NOMO-1 treated with DMSO at 0.1 percent for 48 hours (cell line): ENCODE measurements at regions not wholly inside any gene's neighbourhood (a gene's known extent, or its start where the extent isn't known, plus 50 kb on each side); places are given as distances from the start of the nearest gene placed in this dataset.

Experiments used
- DNase-seq: peaks from one replicate; lab custom pipeline; 2025; ENCODE audit not compliant: unreplicated experiment; lab: John Stamatoyannopoulos, UW

DNA sequence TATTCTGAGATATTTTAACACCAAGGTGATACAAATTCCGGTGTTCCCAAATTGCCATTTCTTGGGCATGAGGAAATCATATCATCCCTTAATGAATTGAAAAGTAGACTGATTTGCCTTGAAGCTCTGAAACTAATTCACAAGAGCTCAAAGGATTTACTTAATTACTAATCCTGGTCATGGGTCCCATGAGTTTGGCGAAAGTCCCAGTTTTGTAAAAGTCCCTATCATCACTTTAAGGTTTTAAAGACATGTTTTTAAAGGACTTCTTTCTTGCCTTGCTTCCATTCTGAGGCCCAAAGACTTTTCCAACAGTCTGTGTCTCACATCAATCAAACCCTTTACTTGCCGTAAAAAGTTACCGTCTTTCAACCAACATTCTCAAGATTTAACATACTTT, 377.9 kb downstream of the DNAJB9 start:
- no peak for DNase-seq

DNA sequence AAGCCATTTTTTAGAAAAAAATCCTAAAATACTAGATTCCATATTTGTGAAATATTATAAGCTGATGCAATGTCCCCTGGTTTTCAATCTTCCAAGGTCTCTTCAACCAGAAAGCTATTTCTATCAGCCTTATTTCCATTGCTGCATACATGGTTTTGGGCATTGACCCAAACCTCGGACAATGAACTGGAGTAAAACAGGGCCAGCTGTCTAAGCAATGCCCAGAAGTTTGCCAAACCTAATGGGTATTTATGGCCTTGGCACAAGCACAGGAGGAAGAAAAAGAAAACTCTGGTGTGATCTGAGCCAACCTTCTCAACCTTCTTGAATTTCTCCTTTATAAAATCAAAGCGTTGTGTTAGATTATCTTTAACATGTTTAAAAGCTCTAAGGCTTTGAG, 402.3 kb downstream of the DNAJB9 start:
- no peak for DNase-seq

DNA sequence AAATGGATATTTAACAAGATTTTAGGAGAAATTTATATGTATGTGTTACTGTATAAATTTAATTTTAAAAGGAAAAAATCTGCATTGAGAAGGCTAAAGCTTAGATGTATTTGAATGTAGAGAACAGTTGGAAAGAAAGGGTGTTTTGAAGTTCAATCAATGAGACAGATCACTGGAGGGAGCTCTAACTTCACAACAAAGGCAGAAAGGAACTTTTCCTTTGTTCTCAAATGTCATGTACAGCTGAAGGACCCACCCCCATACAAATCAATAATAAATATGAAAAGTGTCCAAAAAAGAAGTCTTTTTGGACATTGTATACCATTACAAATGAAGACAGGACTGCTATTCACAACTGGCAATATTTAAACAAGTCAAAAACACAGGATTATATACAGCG, 403.4 kb downstream of the DNAJB9 start:
- no peak for DNase-seq

DNA sequence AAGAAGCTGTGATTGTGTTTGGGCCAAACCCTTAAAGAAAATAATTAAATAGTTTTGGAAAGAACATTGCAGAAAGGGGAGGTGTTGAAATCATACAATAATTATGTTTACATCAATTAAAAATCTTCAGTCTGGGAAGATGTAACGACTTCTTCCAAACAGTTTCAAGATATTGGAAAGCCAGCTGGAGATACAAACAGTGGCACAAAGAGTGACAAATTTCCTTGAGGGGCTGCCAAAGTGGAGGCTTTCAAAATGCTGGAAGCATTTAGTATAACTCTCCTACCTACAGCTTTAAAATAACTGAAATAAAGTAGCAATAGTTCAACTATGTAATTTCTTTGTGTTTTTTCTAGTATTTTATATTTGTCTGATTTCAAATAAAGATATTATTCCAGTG, 405.0 kb downstream of the DNAJB9 start:
- no peak for DNase-seq

DNA sequence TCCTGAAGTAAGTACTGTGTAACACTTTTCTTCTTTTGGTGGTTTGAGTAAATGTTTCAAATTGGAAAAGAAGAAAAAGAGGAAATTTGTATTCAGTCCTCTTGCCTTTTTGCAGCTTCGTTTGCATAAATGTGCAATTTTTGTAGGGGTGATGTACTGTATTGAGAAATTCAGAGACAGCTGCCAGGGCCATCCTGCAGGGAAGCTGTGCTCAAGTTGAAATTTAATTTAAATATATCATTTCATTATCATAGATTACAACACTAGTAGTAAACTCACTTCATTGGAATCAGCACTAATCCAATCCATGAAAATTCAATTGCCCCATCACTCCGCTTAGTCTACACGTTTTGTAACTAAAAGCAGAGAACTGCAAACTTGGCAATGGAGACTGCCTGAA, 415.4 kb downstream of the DNAJB9 start:
- DNase-seq, result no peak

DNA sequence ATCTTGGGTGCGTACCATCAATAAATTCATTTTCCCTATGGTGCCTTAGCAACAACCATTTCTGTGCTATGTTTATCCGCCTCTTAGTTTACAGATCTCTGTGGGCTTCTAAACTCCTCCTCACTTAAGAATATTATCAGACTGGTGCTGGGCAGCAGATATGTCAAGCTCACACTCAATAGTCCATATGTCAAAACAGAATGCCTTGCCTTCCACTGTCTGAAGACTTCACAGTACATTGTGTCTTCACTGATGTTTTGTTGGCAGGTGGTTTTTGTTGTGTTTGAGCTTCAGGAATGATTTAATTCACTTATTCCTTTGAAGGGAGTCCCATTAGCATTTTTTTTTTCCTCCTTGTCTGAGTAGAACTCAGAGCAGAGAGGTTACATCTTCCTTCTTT, 419.6 kb downstream of the DNAJB9 start:
- no peak for DNase-seq

DNA sequence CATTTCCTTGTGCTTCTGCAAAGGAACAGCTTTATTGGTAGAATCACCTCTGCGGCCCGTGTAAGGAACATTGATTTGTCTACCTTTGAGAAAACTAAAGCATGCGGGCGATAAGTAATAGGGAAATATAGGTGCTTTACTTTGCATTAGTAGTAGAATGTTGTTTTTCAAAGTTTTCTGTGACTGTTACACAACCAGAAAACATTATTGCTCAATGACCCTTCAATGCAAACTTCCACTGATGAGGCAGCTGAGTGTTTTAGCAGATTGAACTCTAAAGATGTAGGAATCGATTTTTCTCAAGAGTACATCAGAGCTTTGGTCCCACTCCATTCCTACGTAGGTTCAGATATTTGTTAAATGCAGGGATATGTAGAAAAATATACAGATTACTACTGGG, 427.8 kb downstream of the DNAJB9 start:
- DNase-seq, result no peak

DNA sequence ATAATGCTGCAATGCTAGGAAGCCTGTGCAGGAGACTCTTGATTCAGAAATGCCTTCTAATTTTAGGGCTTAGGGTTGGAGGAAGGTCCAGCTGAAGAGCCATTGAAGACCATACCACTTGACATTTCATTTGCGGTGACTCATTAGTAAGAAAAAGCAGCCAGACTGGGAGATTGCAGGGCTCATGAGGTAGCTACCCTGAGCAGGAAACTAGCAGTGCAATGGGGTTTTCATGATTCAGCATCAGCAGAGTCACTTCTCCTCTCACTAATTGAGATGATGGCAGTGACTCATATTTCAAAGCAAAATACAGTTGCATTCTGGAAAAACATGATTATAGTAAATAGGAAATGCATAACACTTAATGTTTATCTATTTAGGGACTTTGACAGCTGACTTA, 434.1 kb downstream of the DNAJB9 start:
- DNase-seq, result no peak

DNA sequence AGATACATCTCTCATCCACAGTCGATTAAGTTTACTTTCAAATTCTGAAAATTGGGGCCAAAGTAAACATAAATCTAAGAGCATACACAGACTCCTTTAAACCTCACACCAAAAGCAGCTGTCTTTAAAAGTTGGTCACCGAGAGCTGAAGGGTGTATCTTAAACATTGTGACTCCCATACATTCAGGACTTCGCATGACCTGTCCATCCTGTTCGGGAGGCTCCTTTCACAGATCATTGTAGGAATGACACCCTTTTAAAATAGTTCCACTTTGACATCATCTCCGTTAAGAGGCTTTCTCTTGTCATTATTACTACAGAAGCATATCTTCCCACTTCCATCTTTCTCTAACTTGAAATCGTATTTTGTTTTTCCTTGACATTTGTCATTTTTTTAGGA, 440.0 kb downstream of the DNAJB9 start:
- DNase-seq, result no peak

DNA sequence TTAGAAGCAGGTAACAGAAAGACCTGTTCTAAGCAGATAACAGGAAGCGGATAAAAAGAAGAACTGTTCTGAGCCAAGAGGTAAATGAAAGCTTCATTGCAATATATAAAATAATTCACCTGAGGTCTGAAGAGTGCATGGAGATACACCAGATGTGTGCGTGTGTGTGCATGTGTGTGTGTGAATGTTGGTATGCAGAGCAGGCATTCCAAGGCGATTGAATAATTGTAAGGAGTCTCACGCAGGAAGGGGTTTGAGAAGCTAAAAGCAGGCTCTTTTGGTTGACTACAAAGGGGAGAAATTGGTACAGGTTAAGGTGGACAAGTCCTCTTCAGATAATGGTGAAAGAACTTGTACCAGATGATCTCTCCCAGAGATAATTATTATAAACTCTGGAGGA, 450.6 kb downstream of the DNAJB9 start:
- DNase-seq, result no peak

DNA sequence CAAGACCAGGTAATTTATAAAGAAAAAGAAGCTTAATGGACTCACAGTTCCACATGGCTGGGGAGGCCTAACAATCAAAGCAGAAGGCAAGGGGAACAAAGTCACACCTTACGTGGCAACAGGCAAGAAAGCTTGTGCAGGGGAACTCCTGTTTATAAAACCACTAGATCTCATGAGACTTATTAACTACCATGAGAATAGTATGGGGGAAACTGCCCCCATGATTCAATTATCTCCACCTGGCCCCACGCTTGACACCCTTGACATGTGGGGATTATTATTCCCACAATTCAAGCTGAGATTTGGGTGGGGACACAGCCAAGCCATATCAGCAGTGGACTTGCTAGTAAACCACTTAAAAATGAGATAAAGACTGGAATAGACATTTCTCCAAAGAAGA, 451.7 kb downstream of the DNAJB9 start:
- DNase-seq, result no peak

DNA sequence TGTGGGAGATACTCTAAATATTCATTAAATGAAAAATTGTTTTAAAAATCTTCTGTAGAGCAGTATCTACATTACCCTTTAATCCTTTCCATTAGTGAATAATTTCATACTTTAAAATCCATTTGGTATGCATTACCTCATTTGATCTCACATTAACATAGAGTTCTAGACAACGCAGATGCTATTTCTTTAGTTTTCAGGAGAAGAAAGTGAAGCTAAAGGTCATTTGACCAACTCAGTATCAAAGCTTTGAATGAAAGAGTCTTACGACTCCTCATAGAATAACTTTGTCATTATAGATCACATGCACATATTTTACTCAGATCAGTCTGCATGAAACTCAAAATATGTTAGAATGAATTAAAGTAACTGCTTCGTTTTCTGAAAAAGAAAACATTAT, 460.2 kb downstream of the DNAJB9 start:
- DNase-seq, result no peak

DNA sequence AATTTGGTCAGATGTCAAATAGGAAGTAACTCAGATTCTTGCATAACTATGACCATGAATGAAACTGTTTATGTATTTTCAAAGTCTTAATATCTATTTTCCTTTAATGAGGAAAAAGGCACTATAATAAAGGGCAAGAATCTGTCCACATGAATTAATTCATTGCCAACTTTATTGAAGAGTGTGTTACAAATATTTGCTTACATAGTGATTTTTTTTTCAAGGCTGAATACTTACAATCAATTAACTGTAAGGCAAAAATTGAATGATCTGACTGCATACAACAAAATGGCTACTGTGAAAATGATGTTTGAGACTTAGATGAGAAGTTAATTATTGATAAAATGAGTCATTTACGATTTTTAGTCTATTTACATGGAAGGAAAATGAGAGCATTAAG, 475.0 kb downstream of the DNAJB9 start:
- DNase-seq, result no peak

DNA sequence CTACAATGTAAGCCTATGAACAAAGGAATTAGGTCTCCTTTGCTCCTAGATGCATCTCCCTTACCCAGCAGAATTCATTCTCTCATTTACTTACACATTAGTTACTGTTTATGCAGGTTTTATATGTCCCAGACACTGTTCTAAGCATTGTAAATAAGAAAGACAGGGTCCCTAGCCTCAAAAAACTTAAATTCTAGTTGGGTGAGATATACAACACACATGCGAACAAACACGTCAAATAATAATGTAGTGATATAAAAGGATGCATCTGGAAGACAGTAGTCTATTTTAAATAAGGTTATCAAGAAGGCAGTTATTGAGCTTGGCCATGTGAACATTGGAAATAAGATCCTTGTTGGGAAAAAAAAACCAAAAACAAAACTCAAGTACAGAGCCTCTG, 479.7 kb downstream of the DNAJB9 start:
- DNase-seq, result no peak

DNA sequence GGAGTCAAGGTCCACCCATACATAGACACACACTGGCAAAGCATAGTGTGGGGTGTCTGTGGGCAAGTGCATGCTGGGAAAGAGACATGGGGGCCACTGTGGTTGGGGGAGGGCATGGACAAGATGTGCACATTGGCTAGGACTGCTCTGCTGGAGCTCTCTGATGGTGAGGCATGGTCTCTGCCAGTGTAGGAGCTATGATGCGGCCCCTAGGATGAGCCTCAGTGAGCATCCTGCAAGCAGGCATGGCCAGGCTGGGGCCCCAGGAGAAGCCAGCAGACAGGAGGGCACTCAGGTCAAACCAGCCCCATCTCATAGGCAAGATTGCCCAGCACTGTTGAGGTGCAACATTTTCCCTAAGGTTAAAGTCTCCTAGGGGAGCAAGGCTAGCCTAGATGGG, 489.4 kb downstream of the DNAJB9 start:
- DNase-seq, result no peak

DNA sequence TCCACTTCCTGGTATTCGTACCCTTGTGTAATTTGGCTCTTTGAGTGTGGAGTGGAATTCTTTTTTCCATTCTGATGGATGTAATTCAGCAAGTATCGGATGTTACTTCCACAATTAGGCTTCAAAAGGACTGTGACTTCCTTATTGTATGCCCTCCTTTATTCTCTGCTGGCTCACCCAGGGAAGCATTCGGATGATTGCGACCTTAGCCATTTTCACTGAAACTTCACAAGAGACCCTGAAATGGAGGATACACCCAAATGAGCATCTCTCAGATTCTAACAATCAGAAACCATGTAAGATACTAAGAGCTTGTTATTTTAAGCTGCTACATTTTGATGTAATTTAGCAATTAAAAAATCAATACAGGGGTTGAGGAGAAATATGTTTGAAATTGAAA, 493.1 kb downstream of the DNAJB9 start:
- DNase-seq, result no peak

DNA sequence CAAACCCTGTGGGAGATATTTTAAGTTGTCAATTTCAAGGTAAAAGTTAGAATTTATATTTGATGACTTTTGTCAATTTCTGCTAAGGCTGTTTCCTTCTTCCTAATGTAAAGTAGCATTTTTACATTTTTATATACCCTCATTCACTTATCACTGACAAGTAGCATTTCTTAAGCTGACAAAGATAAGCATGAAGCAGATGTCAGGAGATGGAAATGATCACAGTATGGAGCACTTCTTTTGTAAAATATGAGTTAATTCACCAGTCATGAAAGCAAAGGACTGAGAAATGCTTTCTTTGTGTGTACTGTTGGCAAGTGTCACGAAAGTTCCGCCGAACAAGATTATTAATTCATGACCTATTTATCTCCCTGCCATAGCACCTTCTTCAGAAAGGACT, 503.9 kb downstream of the DNAJB9 start:
- DNase-seq, result no peak

DNA sequence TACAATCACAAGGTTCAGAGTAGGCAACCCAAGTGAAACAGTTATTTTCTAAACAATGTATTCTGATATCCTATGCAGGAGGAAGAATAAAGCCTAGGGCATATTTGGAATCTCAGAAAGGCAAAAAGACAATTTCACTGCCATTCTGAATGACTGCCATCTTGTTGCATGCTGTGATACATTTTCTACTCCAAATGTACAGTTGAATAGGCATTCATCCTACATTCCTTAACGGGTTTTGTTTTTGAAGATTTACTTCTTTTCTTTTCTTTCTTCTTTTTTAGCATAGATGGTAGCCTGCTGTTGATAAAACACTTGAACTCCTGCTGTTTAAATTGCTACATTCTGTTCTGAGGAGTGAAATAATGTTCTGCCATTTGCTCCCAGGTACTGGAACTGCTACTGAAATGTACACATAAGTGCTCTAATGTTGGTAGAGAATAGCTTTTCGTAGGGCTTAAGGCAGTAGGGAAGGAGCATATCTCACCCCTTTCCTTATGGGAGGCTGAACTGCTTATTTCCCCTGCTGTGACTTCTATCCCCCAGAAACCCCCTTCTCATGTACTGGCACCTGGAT, 506.8 kb downstream of the DNAJB9 start:
- no peak for DNase-seq

DNA sequence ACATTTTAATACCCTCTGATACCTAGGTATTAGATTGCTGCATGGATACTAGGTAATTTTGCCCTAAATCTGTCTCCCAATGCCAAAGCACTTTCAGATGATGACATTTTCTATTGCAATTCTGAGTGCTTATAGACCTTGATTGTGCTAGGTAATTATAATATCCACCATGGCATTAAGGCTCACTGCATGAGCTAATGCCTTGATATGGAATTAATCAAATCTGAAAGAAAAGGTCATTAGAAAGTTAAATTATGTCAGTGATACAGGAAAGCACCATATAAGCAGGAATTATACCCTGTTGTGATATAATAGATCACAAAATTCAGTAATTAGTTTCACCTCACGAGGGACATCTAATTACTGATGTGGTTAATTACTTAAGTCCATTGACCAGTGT, 521.4 kb downstream of the DNAJB9 start:
- DNase-seq, result no peak

DNA sequence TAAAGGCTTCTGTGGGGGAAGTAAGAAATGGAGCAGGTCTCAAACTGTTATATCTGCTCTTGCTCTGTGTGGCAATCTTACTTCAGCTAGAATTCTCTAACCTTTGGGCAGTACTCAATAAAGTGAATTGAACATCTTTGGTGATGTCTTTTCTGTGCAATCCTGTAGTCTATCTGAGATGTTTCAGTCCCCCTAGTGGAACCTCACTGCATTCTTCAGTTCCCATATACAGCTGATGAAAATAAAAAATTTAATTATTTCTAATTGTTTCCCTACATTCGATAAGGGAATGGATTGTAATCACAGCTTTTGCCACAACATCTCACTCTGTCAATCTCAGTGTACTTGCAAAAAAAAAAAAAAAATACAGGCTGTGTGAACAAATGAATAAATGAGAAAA, 522.6 kb downstream of the DNAJB9 start:
- no peak for DNase-seq

DNA sequence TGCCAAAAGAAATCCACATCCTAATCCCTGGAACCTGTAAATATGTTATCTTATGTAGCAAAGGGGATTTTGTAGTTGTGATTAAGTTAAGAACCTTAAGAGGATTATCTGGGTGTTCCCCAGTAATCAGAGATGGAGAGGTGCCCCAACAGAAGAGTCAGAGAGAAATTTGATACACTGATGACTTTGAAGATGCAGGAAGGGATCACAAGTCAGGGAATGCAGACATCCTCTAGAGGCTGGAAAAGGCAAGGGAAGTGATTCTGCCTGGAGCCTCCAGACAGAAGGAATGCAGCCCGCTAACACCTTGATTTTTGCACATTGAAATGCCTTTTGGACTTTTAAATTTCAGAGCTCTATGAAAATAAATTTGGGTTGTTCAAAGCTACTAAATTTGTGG, 531.7 kb downstream of the DNAJB9 start:
- no peak for DNase-seq

DNA sequence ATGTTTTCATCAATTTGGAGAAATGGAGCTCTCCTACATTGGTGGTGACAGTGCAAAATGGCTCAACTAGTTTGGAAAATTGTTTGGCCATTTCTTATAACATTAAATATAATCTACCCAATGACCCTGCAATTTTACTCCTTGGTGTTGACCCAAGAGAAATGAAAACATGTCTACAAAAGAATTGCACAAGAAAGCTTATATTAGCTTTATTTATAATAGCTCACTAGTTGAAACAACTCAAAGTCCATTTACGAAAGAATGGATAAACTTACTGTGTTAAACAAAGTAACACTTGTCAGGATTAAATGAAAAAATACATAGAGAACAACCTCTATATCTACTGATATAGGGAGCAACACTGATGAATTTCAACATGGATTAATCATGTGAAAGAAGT, 539.9 kb downstream of the DNAJB9 start:
- no peak for DNase-seq

DNA sequence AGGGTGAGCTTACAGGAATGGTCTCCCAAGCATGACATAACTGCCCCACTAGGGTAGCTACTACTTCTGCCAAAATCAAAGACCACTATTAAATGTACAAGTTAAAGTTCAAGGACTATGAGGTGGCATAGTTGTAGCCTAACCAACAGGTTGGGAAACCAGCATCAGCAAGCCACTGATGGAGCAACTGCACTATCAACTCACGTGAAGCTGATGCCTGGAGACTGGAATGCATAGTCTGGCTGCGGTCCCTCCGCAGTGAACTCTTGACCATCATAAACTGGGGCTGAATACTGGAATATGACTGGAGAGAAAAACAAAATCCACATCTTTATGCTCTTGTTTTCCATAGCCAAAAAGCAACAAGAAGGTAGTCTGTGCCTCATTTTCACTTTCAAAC, 541.4 kb downstream of the DNAJB9 start:
- no peak for DNase-seq
